Left ventricle myocardium inferior (tissue), 1 donor: ENCODE measurements at regions not wholly inside any gene's neighbourhood (a gene's known extent, or its start where the extent isn't known, plus 50 kb on each side); places are given as distances from the start of the nearest gene placed in this dataset.
"Not testable (repeated sequence)": the region's sequence is repeated elsewhere in the genome, so short reads cannot be mapped to it uniquely, and the experiment has no call there.

ENCODE experiments used
- DNase-seq: peaks from one replicate; pipeline ENCODE4 v3.0.0-alpha.2; 2020
- H3K27ac ChIP-seq: fragments of 200-600 bp; replicated peaks from 2 replicates; pipeline ENCODE4 v1.8.0; 2021
- H3K27me3 ChIP-seq: fragments of 200-600 bp; 2 replicates; pipeline ENCODE4 v1.8.0; 2021; ENCODE audit warnings: low read depth
- H3K36me3 ChIP-seq: fragments of 200-600 bp; 2 replicates; pipeline ENCODE4 v1.8.0; 2021
- H3K4me1 ChIP-seq: fragments of 200-600 bp; 2 replicates; pipeline ENCODE4 v1.8.0; 2021
- H3K4me3 ChIP-seq: fragments of 200-600 bp; 2 replicates; pipeline ENCODE4 v1.8.0; 2021; ENCODE audit warnings: mild to moderate bottlenecking, moderate library complexity
- H3K9me3 ChIP-seq: fragments of 200-600 bp; replicated peaks from 2 replicates; pipeline ENCODE4 v1.8.0; 2021
- intact Hi-C: fragments of 100-400 bp; cut with micrococcal nuclease; formaldehyde crosslinking; loops from one replicate; pipeline ENCODE4 v1.11.0; 2022
- TF ChIP-seq, protein P1 (sequence below): fragments of 200-600 bp; IDR thresholded peaks from 2 replicates; pipeline ENCODE4 v1.8.0; 2021; ENCODE audit warnings: antibody characterized with exemption, mild to moderate bottlenecking, borderline replicate concordance
- donor health status: DM: no; HTN: yes; CAD: no; lungs with severe emphysema.

DNA sequence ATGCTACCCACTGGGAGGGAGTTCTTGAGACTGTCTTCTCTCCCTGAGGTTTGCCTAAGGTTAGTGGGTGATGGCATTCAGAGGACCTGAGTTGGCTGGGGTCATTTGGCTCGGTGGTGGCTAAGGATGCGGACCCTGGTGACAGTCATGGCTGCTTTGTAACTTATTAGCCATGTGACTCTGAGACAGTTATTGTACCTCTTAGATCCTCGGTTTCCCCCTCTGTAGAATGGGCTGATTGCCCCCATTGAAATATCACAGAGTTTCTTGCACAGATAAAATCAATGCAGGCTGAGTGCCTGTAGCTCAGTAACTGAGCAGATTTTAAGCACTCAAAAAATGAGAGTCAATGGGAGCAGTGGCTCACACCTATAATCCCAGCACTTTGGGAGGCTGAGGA is 96.7 kb upstream of the MED13L start:
- Histone ChIP-seq H3K9me3 (no peaks in the 10 kb centered on the region), H3K27me3 (peaks cover 22% of the 10 kb centered on the region), H3K36me3 (no peaks in the 10 kb centered on the region), H3K4me1 (no peaks in the 10 kb centered on the region), H3K4me3 (no peak overlapping the region), H3K27ac (no peak overlapping the region)
- intact Hi-C loops: no loop called here
- DNase-seq: no peak
- TF ChIP-seq, protein P1, sequence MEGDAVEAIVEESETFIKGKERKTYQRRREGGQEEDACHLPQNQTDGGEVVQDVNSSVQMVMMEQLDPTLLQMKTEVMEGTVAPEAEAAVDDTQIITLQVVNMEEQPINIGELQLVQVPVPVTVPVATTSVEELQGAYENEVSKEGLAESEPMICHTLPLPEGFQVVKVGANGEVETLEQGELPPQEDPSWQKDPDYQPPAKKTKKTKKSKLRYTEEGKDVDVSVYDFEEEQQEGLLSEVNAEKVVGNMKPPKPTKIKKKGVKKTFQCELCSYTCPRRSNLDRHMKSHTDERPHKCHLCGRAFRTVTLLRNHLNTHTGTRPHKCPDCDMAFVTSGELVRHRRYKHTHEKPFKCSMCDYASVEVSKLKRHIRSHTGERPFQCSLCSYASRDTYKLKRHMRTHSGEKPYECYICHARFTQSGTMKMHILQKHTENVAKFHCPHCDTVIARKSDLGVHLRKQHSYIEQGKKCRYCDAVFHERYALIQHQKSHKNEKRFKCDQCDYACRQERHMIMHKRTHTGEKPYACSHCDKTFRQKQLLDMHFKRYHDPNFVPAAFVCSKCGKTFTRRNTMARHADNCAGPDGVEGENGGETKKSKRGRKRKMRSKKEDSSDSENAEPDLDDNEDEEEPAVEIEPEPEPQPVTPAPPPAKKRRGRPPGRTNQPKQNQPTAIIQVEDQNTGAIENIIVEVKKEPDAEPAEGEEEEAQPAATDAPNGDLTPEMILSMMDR: no peak

DNA sequence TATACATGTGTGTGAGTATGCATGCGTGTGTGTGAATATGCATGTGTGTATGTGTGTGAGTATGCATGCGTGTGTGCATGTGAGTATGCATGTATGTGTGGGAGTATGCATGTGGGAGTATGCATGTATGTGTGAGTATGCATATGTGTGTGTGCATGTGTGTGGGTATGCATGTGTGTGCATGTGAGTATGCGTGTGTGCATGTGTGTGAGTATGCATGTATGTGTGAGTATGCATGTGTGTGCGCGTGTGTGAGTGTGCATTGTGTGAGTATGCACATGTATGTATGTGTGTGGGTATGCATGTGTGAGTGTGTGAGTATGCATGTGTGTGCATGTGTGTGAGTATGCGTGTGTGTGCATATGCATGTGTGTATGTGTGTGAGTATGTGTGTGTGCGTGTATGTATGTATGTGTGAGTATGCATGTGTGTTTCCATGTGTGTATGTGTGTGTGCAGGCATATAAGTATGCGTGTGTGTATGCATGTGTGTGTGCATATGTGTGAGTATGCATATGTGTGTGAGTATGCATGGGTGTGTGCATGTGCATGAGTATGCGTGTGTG is 97.9 kb upstream of the MED13L start:
- intact Hi-C loops: no loop called here
- DNase-seq: no peak
- H3K4me3 ChIP-seq: no peak overlapping the region
- H3K36me3 ChIP-seq: no peaks in the 10 kb centered on the region
- no peaks in the 10 kb centered on the region for H3K4me1 ChIP-seq
- no peaks in the 10 kb centered on the region for H3K9me3 ChIP-seq
- TF ChIP-seq, protein P1: no peak
- no peak overlapping the region for H3K27ac ChIP-seq
- H3K27me3 ChIP-seq: peaks cover 34% of the 10 kb centered on the region

DNA sequence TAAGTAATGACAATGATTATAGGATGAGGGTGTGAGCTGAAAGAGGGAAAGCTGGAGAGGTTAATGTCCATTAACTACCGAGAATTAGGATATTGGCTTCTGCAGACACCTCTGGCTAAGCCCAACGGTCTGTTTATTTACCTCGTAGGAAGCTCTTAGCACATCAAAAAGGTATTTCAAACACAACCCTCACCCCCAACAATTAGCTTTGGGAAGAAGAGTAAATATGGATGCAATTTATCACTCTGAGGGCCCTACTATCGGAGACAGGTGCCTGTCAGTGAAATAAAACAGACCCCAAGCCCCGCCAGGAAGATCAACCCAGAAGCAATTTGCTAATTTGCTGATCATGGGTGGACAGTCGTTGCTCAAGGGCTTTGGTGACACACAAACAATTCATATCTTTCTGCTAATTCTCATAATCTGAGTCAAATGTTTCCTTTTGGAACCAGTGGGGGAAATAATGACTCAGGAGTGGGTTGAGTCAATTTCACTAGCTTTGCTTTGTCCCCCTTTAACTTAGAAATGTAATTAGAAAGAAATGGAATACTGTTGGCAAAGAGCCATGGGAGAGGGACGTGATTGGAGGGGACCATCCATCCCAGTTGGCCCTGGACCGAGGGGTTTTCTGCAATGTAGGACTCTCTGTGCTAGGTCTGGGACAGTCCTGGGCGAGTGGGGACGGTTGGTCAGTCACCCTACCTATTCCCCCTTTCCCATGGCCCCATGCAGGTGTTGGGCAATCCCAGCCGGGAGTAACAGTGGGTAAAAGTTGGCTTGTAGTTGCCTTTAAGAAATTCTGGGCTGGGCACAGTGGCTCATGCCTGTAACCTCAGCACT is 99.1 kb upstream of the MED13L start:
- peaks cover 46% of the 10 kb centered on the region for H3K27me3 ChIP-seq
- intact Hi-C loops: no loop called here
- TF ChIP-seq, protein P1: no peak
- no peaks in the 10 kb centered on the region for H3K36me3 ChIP-seq
- no peak overlapping the region for H3K4me3 ChIP-seq
- peaks cover 6% of the 10 kb centered on the region for H3K4me1 ChIP-seq
- no peak overlapping the region for H3K27ac ChIP-seq
- DNase-seq: no peak
- H3K9me3 ChIP-seq: no peaks in the 10 kb centered on the region

DNA sequence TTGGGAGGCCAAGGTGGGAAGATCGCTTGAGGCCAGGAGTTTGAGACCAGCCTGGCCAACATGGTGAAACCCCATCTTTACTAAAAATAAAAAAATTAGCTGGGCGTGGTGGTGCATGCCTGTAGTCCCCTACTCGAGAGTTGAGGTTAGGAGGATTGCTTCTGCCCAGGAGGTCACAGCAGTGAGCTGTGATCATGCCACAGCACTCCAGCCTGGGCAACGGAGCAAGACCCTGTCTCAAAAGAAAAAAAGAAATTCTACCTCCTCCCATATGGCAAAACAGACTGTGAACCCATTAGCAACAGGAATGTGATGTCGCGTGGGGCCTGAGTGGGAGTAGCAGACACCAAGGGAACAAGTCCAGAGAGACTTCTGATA is 99.7 kb upstream of the MED13L start:
- H3K9me3 ChIP-seq, H3K36me3 ChIP-seq, H3K27ac ChIP-seq, H3K4me3 ChIP-seq, intact Hi-C loops, DNase-seq: not testable (repeated sequence)
- Histone ChIP-seq H3K27me3 (peaks cover 52% of the 10 kb centered on the region), H3K4me1 (peaks cover 12% of the 10 kb centered on the region)

DNA sequence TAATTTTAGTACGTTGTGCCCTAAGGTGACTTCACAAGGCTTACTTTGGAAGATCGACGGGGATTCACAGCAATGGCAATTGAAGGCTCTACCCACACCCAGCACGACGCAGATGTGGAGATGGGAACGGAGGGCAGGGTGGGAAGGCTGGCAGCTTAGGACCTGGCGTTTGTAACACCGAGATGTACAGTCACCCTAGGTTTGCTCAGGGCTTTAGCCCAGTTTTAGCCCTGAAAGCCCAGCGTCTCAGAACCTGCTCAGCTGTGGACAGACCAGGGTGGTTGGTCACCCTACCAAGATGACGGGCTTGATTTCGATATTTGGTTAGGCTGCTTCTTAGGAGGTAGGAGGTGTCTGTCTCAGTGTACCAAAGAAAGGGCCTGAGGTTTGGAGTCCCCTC is 100.5 kb upstream of the MED13L start:
- Histone ChIP-seq H3K4me1 (peaks cover 20% of the 10 kb centered on the region), H3K4me3 (no peak overlapping the region), H3K27me3 (peaks cover 60% of the 10 kb centered on the region), H3K27ac (no peak overlapping the region), H3K36me3 (no peaks in the 10 kb centered on the region), H3K9me3 (no peaks in the 10 kb centered on the region)
- intact Hi-C loops: no loop called here
- TF ChIP-seq, protein P1: no peak
- no peak for DNase-seq

DNA sequence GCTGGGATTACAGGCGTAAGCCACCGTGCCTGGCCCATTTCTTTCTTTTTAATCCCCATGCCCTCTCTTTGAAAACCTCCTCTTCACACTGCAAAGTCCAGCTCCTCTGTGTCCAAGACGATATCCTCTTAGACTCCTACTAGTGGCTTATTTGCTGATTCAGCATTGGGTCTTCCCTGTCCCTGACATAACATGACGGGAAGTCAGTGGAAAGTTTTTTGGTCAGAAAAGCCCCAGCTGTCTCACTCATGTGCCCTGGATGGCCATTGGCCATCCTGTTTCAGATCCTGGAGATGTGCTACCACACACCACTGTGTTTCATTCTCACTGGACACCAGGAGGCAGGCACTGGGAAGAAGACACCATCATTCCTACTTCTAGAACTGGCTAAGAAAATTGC is 102.6 kb upstream of the MED13L start:
- Histone ChIP-seq H3K4me1 (peaks cover 26% of the 10 kb centered on the region), H3K36me3 (no peaks in the 10 kb centered on the region), H3K27ac (no peak overlapping the region), H3K27me3 (peaks cover 81% of the 10 kb centered on the region), H3K4me3 (no peak overlapping the region), H3K9me3 (no peaks in the 10 kb centered on the region)
- intact Hi-C loops: no loop called here
- no peak for DNase-seq
- TF ChIP-seq, protein P1: no peak

DNA sequence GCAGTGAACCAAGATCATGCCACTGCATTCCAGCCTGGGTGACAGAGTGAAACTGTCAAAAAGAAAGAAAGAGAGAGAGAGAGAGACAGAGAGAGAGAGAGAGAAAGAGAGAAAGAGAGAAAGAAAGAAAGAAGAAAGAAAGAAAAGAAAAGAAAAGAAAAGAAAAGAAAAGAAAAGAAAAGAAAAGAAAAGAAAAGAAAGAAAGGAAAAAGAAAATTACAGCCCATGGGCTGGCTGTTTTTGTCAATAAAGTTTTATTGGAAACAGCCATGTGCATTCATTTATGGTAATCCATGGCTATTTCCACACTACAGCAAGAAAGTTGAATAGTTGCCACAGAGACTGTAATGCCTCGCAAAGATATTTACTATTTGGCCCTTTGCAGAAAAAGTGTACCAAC is 103.2 kb upstream of the MED13L start:
- H3K27ac ChIP-seq, H3K9me3 ChIP-seq, H3K36me3 ChIP-seq, DNase-seq, H3K4me3 ChIP-seq, intact Hi-C loops: not testable (repeated sequence)
- Histone ChIP-seq H3K4me1 (peaks cover 26% of the 10 kb centered on the region), H3K27me3 (peaks cover 85% of the 10 kb centered on the region)
